NB4 (cell line): ENCODE measurements at regions not wholly inside any gene's neighbourhood (a gene's known extent, or its start where the extent isn't known, plus 50 kb on each side); places are given as distances from the start of the nearest gene placed in this dataset.

ENCODE experiments used
- MYC ChIP-seq: IDR thresholded peaks from 2 replicates; pipeline ENCODE4 v1.6.1; 2011; ENCODE audit warnings: low read depth, low read length
- POLR2A ChIP-seq: IDR thresholded peaks from 2 replicates; pipeline ENCODE4 v1.6.1; 2011; ENCODE audit warnings: mild to moderate bottlenecking; ENCODE audit not compliant: insufficient read length; ENCODE audit errors: extremely low read depth
- TF ChIP-seq, protein P1 (sequence below): IDR thresholded peaks from 2 replicates; pipeline ENCODE4 v1.6.1; 2011; ENCODE audit warnings: low read depth, low read length
- TF ChIP-seq, protein P2 (sequence below): IDR thresholded peaks from one replicate; pipeline ENCODE4 v1.5.1; 2012; ENCODE audit warnings: low read depth, low read length

DNA sequence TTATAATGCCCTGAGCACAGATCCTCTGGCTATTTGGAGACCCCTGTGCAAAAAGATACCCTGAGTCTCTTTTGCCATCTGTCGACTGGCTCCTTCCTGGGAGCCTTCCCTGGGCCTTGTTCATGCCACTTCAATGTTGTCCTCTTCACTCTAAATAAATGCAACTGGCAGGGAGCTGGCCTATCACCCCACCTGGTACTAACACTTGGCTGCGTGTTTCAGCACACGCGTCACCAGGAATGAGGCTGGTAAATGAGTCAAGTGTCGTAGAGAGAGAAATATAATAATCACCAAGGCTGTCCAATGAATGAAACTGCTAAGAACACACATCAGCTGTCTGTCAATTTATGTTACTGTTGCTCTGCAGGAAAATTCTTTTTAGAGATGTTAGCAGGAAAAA is 374.6 kb upstream of the JARID2 start:
- TF ChIP-seq, protein P1, sequence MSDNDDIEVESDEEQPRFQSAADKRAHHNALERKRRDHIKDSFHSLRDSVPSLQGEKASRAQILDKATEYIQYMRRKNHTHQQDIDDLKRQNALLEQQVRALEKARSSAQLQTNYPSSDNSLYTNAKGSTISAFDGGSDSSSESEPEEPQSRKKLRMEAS: no peak
- TF ChIP-seq, protein P2, sequence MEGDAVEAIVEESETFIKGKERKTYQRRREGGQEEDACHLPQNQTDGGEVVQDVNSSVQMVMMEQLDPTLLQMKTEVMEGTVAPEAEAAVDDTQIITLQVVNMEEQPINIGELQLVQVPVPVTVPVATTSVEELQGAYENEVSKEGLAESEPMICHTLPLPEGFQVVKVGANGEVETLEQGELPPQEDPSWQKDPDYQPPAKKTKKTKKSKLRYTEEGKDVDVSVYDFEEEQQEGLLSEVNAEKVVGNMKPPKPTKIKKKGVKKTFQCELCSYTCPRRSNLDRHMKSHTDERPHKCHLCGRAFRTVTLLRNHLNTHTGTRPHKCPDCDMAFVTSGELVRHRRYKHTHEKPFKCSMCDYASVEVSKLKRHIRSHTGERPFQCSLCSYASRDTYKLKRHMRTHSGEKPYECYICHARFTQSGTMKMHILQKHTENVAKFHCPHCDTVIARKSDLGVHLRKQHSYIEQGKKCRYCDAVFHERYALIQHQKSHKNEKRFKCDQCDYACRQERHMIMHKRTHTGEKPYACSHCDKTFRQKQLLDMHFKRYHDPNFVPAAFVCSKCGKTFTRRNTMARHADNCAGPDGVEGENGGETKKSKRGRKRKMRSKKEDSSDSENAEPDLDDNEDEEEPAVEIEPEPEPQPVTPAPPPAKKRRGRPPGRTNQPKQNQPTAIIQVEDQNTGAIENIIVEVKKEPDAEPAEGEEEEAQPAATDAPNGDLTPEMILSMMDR: no peak
- TF ChIP-seq POLR2A: no peak
- TF ChIP-seq MYC: no peak
